Fibroblast of lung (primary cell): ENCODE measurements at regions not wholly inside any gene's neighbourhood (a gene's known extent, or its start where the extent isn't known, plus 50 kb on each side); places are given as distances from the start of the nearest gene placed in this dataset.

Experiments used
- EZH2 ChIP-seq: IDR thresholded peaks from 2 replicates; pipeline ENCODE4 v1.5.1; 2012; ENCODE audit warnings: low read length, control low read depth, mild to moderate bottlenecking; ENCODE audit errors: missing control alignments
- TF ChIP-seq, protein P1 (sequence below), 2 donors: IDR thresholded peaks in 1 of 2; conservative IDR thresholded peaks in 1 of 2; 1 replicate in 1 of 2; 2 replicates in 1 of 2; pipeline ENCODE4 v1.5.1; 2011 to 2012; ENCODE audit warnings: low read length in 2 of 2, control low read depth in 1 of 2, inconsistent platforms in 1 of 2, low read depth in 1 of 2, mild to moderate bottlenecking in 1 of 2

DNA sequence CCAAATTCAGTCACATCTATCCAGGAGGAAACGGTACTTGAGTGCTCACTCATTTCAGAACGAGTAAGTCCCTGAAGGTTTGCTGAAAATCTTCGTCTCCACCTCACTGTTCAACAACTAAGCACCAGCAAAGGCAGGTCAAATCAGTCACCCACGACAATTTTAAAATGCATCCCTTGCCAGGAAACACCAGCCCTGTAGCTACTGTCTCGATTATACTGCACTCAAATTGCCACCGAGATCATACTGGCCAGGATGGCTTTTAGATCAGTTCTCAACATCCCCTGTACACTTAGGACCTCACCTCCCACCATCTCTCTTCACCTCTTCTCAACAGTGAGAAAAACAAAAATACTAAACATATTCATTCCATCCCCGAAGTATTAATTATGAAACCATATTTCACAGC lies 298.6 kb downstream of the AGTPBP1 start:
- no peak for TF ChIP-seq EZH2
- TF ChIP-seq, protein P1, sequence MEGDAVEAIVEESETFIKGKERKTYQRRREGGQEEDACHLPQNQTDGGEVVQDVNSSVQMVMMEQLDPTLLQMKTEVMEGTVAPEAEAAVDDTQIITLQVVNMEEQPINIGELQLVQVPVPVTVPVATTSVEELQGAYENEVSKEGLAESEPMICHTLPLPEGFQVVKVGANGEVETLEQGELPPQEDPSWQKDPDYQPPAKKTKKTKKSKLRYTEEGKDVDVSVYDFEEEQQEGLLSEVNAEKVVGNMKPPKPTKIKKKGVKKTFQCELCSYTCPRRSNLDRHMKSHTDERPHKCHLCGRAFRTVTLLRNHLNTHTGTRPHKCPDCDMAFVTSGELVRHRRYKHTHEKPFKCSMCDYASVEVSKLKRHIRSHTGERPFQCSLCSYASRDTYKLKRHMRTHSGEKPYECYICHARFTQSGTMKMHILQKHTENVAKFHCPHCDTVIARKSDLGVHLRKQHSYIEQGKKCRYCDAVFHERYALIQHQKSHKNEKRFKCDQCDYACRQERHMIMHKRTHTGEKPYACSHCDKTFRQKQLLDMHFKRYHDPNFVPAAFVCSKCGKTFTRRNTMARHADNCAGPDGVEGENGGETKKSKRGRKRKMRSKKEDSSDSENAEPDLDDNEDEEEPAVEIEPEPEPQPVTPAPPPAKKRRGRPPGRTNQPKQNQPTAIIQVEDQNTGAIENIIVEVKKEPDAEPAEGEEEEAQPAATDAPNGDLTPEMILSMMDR (conservative IDR thresholded peaks at IDR 0.05 in 1 of 2, IDR thresholded peaks at IDR 0.05 in 1 of 2; ENCODE audit: low read depth in 1 of 2, low read length in 2 of 2), result no peak
